Mucosa of descending colon (tissue), 3 donors: ENCODE measurements at regions not wholly inside any gene's neighbourhood (a gene's known extent, or its start where the extent isn't known, plus 50 kb on each side); places are given as distances from the start of the nearest gene placed in this dataset.

ENCODE experiments used
- ATAC-seq: fragments of 200-7000 bp; cut with Tn5 transposase; one replicate; pipeline ENCODE4 v1.9.1; 2020; ENCODE audit warnings: mild to moderate bottlenecking, moderate library complexity
- DNase-seq, 3 donors: peaks; one replicate each; pipeline ENCODE4 v3.0.0-alpha.2; 2020
- H3K36me3 ChIP-seq: fragments of 200-600 bp; one replicate; pipeline ENCODE4 v1.8.0; 2021; ENCODE audit warnings: low read depth, mild to moderate bottlenecking
- H3K4me1 ChIP-seq: fragments of 200-600 bp; one replicate; pipeline ENCODE4 v1.8.0; 2021; ENCODE audit warnings: low read depth, mild to moderate bottlenecking
- H3K4me3 ChIP-seq: fragments of 200-600 bp; one replicate; pipeline ENCODE4 v1.8.0; 2021; ENCODE audit warnings: mild to moderate bottlenecking
- H3K9me3 ChIP-seq: fragments of 200-600 bp; one replicate; pipeline ENCODE4 v1.8.0; 2021; ENCODE audit warnings: mild to moderate bottlenecking
- intact Hi-C, 2 donors: fragments of 100-400 bp; cut with DNase I in 1 of 2; cut with micrococcal nuclease in 1 of 2; formaldehyde crosslinking; loops; one replicate each; pipeline versions ENCODE4 v1.11.0 to v1.11.1; 2022; cut with DNase I, micrococcal nuclease
- TF ChIP-seq, protein P1 (sequence below): fragments of 200-600 bp; IDR thresholded peaks from one replicate; pipeline ENCODE4 v1.8.0; 2022; ENCODE audit warnings: antibody characterized with exemption, mild to moderate bottlenecking
- donor health status: DM: no; HTN: no; CAD: no; lungs with moderate emphysema.
- donor health status: DM: no; HTN: no; CAD: no.
- donor health status: DM: no; HTN: yes; CAD: no.

DNA sequence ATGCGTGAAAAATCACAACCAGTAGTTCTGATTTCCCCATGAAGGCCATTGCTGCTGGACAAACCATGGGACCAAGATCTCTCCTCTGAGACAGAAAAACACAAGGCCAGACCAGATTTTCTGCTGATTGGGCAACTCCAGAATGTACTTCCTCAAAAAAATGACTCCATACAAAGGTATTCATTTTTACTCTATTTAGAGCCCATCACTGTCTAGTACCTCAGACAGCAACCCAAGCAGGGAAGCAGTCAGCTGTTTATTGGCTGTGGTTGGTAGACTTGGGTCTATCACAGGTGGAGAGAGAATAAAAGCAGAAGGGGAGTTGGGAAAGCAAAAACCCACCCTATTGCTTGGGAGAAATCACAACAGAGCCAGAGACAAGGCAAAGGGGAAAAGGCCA, 219.9 kb downstream of the PIK3C3 start:
- DNase-seq (no peak), ATAC-seq (no peak)
- no peaks in the 10 kb centered on the region for H3K9me3 ChIP-seq
- no peak overlapping the region for H3K4me3 ChIP-seq
- no peaks in the 10 kb centered on the region for H3K4me1 ChIP-seq
- TF ChIP-seq, protein P1, sequence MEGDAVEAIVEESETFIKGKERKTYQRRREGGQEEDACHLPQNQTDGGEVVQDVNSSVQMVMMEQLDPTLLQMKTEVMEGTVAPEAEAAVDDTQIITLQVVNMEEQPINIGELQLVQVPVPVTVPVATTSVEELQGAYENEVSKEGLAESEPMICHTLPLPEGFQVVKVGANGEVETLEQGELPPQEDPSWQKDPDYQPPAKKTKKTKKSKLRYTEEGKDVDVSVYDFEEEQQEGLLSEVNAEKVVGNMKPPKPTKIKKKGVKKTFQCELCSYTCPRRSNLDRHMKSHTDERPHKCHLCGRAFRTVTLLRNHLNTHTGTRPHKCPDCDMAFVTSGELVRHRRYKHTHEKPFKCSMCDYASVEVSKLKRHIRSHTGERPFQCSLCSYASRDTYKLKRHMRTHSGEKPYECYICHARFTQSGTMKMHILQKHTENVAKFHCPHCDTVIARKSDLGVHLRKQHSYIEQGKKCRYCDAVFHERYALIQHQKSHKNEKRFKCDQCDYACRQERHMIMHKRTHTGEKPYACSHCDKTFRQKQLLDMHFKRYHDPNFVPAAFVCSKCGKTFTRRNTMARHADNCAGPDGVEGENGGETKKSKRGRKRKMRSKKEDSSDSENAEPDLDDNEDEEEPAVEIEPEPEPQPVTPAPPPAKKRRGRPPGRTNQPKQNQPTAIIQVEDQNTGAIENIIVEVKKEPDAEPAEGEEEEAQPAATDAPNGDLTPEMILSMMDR: no peak
- intact Hi-C loops: no loop called here
- no peaks in the 10 kb centered on the region for H3K36me3 ChIP-seq

DNA sequence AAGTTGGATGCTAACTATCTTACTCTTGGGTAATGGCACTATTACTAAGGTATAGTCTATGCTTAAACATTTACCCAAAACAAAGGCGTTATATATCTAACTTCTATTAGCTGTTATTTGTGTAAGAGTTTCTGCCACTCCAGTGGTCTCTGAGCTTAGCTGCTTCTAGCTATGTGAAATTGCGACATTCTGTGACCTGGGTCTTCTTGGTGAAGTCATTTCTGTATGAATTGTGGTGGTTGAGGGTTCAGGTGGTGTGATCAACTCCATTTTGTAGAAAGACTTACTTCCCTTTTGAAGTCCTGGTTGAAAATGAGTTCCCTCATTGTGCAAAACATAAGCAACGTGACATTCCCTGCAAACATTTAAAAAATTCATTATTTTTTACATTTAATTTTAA, 221.6 kb downstream of the PIK3C3 start:
- Histone ChIP-seq H3K4me3 (no peak overlapping the region), H3K4me1 (no peaks in the 10 kb centered on the region), H3K9me3 (no peaks in the 10 kb centered on the region), H3K36me3 (no peaks in the 10 kb centered on the region)
- DNase-seq (no peak), ATAC-seq (no peak)
- intact Hi-C loops: no loop called here
- TF ChIP-seq, protein P1: no peak

DNA sequence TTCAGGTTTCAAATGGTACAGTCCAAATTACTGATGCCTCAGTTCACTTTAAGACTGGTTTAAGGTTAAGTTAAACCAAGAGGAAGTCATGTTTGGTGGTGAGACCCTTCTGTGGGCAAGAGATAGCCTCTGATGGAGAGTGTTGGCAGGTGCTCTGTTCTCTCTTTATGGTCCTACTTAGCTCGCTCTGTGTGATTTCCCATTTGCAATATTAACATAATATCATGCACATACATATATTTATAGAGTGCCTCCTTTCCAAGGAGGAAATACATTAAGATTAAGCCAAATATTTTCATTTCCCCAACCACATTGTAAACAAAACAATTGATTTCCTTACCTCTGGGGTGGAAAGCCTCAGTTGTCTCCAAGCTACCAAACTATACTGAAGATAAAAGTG, 222.4 kb downstream of the PIK3C3 start:
- Histone ChIP-seq H3K9me3 (no peaks in the 10 kb centered on the region), H3K36me3 (no peaks in the 10 kb centered on the region), H3K4me3 (no peak overlapping the region), H3K4me1 (no peaks in the 10 kb centered on the region)
- no peak for DNase-seq
- no peak for ATAC-seq
- TF ChIP-seq, protein P1: no peak
- intact Hi-C loops: no loop called here

DNA sequence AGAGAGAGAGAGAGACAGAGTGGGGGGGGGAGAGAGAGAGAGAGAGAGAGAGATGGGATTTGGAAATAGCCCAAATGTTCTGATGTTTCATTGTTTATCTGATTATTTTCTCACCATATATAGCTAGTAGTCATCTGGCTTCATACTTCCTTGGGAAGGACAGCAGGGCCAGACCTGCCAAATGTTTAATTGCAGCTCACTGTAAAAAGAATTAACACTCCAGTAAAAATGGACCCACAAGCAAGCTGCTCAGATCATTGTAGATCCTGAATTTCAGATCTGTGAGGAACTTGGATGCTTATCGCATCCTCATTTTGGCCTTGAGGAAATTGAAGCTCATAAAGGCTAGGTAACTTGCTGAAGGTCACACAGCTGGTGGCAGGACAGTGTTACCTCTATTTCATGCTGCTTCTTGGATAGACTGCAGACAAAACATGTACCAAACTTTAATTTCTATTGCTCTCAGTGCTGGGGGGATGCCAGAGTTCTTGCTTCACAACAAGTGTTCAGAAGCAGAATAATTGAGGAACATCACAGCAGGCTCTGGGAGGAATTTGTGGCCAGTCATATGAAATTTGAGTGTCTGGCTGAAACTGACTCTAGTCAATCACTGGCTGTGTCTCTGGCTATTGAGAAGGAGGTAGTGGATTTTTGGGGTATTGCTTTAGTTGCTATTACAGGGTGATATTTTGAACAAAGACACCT, 223.5 kb downstream of the PIK3C3 start:
- no peak for DNase-seq
- no peak for ATAC-seq
- intact Hi-C loops: no loop called here
- TF ChIP-seq, protein P1: no peak
- H3K9me3 ChIP-seq: no peaks in the 10 kb centered on the region
- H3K4me3 ChIP-seq: no peak overlapping the region
- H3K4me1 ChIP-seq: no peaks in the 10 kb centered on the region
- no peaks in the 10 kb centered on the region for H3K36me3 ChIP-seq

DNA sequence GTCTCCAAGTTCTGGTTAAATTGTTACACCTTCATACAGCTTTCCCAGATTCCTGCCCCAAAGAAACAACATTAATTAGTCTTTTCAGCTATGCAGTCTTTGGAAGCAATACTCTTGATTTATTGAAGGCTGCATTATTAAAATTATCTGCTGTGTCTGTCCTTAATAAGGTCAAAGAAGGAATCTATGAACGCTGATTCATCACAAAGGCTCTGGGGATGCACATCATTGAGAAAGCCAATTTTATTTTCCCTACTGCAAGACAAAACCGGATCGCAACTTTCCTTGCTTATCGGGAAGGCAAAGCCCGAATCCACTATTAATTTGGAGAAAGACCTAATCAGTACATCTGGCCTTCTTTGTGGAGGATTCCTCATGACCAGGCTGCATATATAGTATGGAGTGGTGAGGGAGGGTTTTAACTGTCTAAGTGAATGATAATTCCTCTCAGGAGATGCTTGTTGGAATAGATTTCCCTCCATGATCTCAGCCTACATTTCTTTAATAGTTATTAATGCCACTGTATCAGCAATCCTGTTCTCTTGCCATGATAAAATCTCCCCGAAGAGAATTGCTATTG, 224.6 kb downstream of the PIK3C3 start:
- TF ChIP-seq, protein P1: no peak
- Histone ChIP-seq H3K36me3 (no peaks in the 10 kb centered on the region), H3K4me3 (no peak overlapping the region), H3K9me3 (no peaks in the 10 kb centered on the region), H3K4me1 (no peaks in the 10 kb centered on the region)
- DNase-seq: no peak
- no peak for ATAC-seq
- intact Hi-C loops: no loop called here
